Cardiac fibroblast (primary cell): ENCODE measurements at regions not wholly inside any gene's neighbourhood (a gene's known extent, or its start where the extent isn't known, plus 50 kb on each side); places are given as distances from the start of the nearest gene placed in this dataset.
"Not testable (repeated sequence)": the region's sequence is repeated elsewhere in the genome, so short reads cannot be mapped to it uniquely, and the experiment has no call there.

Experiments
- DNase-seq, 2 donors: peaks; one replicate each; pipeline versions ENCODE4 v3.0.0 to v3.0.0-alpha.2; 2010; ENCODE audit warnings: low read depth in 2 of 2
- H3K4me3 ChIP-seq, 2 donors: replicated peaks in 1 of 2; 1 replicate in 1 of 2; 2 replicates in 1 of 2; pipeline ENCODE4 v1.5.1; 2011; ENCODE audit warnings: low read depth in 2 of 2, low read length in 2 of 2, mild to moderate bottlenecking in 2 of 2, moderate library complexity in 1 of 2
- TF ChIP-seq, protein P1 (sequence below): IDR thresholded peaks from one replicate; pipeline ENCODE4 v1.5.1; 2011; ENCODE audit warnings: low read depth, mild to moderate bottlenecking, low read length, inconsistent platforms

DNA sequence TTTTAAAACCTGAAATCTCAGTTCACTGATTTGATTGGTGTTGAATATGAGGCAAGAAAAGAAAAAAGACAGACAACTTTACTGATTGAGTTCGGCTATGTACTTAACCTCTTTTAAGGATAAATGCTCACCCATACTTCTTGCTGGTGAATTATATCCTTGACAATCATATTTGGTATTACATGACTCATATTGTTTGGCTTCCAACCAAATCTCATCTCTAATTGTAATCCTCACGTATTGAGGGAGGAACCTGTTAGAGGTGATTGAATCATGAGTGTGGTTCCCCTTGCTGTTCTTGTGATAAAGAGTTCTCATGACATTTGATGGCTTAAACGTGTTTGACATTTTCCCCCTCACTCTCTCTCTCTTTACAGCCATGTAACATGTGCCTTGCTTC, 255.6 kb upstream of the IZUMO3 start:
- TF ChIP-seq, protein P1, sequence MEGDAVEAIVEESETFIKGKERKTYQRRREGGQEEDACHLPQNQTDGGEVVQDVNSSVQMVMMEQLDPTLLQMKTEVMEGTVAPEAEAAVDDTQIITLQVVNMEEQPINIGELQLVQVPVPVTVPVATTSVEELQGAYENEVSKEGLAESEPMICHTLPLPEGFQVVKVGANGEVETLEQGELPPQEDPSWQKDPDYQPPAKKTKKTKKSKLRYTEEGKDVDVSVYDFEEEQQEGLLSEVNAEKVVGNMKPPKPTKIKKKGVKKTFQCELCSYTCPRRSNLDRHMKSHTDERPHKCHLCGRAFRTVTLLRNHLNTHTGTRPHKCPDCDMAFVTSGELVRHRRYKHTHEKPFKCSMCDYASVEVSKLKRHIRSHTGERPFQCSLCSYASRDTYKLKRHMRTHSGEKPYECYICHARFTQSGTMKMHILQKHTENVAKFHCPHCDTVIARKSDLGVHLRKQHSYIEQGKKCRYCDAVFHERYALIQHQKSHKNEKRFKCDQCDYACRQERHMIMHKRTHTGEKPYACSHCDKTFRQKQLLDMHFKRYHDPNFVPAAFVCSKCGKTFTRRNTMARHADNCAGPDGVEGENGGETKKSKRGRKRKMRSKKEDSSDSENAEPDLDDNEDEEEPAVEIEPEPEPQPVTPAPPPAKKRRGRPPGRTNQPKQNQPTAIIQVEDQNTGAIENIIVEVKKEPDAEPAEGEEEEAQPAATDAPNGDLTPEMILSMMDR = no peak
- no peak overlapping the region for H3K4me3 ChIP-seq
- DNase-seq = peak in 1 of 2 donors; percentile 0

DNA sequence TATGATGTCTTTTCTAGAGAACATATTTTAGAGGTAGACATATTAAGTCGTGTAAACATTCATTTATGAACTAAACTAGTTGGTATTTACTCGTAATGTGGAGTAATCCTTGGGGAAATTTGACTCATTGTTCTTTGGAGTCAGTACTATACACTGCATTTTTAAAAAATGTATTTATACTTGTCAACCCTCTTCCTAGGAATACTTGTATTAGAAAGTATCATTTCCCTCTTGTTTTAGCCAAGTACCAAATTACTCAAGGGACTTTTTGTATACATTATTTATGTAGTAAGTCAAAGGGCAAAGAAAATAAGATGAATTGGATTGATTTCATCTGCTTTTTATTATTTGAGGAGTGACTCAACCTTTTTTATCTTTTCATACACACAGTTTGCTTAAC, 248.1 kb upstream of the IZUMO3 start:
- H3K4me3 ChIP-seq = no peak overlapping the region
- TF ChIP-seq, protein P1 = no peak
- peak in 1 of 2 donors; percentile 49 for DNase-seq

DNA sequence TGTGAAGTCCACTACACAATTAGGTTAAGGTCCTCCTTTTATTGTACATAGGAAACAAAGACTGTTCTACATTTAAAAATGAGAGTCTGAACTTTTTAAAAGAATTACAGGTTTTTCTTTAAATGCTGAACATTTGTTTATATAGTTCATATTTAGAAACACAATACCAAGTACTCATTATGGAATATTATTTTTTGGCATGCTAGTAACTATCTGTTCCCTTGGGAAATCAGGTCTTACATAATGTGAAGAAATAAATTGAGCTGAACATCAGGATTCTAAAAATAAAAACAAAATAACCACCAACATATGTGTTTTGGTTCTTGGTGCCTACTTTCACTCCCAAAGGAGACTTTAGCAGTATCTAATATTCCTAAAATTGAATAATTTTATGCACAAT, 230.5 kb upstream of the IZUMO3 start:
- no peak for DNase-seq

DNA sequence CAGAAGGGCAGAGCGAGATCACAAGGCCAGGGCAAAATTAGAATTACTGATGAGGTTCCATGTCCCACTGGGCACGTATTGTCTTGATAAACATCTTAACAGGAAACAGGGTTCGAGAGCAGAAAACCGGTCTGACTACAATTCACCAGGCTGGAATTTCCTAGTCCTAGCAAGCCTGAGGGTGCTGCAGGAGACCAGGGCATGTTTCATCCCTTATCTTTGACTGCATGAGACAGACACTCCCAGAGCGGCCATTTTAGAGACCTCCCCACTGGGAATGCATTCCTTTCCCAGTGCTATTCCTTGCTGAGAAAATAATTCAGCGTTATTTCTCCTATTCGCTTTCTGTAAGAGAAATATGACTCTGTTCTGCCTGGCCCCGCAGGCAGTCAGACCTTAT, 228.5 kb upstream of the IZUMO3 start:
- DNase-seq, H3K4me3 ChIP-seq: not testable (repeated sequence)

More for the DNA sequence above, 230.5 kb upstream of the IZUMO3 start:
- H3K4me3 ChIP-seq = no peak overlapping the region
- TF ChIP-seq, protein P1 = no peak

DNA sequence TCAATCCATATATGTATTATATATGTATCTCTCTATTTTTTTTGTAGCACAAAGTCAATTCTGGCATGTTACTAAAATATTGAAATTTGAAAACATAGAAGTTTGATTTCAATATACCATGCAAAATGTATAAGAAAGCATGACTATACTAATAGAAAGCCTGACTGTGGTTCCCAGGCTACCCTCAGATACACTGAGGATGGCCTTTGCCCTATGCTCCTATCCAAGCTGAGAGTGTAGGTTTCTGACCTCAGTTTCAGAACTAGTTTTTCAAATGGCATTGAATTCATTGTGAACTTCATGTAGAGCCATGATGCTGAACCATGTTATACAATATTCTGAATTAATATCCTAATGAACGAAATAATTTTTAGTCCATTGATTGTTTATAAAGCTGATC, 220.4 kb upstream of the IZUMO3 start:
- TF ChIP-seq, protein P1 = no peak
- no peak overlapping the region for H3K4me3 ChIP-seq
- DNase-seq = no peak

DNA sequence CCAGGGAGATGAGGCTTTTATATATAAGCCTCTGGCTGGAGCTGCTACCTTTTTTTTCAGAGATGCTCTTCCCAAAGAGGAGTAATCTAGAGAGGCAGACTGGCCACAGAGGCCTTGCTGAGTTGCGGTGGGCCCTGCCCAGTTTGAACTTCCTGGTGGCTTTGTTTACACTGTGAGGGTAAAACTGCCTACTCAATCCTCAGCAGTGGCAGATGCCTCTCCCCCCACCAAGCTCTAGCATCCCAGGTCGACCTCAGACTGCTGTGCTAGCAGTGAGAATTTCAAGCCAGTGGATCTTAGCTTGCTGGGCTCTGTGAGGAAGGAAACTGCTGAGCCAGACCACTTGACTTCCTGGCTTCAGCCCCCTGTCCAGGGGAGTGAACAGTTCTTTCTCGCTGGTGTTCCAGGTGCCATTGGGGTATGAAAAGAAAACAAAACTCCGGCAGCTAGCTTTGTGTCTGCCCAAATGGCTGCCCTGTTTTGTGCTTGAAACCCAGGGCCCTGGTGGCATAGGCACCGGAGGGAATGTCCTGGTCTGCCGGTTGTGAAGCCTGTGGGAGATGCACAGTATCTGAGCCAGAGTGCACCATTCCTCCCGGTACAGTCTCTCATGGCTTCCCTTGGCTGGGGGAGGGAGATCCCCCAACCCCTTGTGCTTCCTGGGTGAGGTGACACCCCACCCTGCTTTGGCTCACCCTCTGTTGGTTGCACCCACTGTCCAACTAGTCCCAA, 219.5 kb upstream of the IZUMO3 start:
- no peak overlapping the region for H3K4me3 ChIP-seq
- DNase-seq = no peak

DNA sequence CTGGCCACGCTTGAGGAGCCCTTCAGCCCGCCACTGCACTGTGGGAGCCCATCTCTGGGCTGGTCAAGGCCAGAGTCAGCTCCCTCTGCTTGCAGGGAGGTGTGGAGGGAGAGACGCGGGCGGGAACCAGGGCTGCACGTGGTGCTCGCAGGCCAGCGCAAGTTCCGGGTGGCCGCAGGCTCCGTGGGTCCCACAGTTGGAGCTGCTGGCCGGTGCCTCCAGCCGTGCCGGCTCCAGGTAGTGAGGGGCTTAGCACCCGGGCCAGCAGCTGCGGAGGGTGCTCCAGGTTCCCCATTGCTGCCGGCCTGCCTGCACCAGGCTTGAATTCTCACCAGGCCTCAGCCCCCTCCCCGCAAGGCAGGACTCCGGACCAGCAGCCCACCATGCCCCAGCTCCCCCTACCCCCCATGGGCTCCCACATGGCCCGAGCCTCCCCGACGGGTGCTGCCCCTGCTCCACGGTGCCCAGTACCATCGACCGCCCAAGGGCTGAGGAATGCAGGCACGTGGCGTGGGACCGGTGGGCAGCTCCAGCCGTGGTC, 192.8 kb upstream of the IZUMO3 start:
- TF ChIP-seq, protein P1 = no peak
- no peak for DNase-seq

More for the DNA sequence above, 219.5 kb upstream of the IZUMO3 start:
- TF ChIP-seq, protein P1 = no peak

More for the DNA sequence above, 192.8 kb upstream of the IZUMO3 start:
- H3K4me3 ChIP-seq = no peak overlapping the region
